Progenitor cell of endocrine pancreas (in vitro differentiated cells): ENCODE measurements at regions not wholly inside any gene's neighbourhood (a gene's known extent, or its start where the extent isn't known, plus 50 kb on each side); places are given as distances from the start of the nearest gene placed in this dataset.
"Not testable (repeated sequence)": the region's sequence is repeated elsewhere in the genome, so short reads cannot be mapped to it uniquely, and the experiment has no call there.

Experiments
- DNase-seq: peaks from one replicate; pipeline ENCODE4 v3.0.0; 2021; ENCODE audit warnings: low spot score; ENCODE audit not compliant: unreplicated experiment
- H3K27ac Mint-ChIP-seq: 2 replicates; pipeline ENCODE4 v1.8.0; 2021; ENCODE audit warnings: mild to moderate bottlenecking, moderate library complexity, mixed read lengths
- H3K27me3 Mint-ChIP-seq: 2 replicates; pipeline ENCODE4 v1.8.0; 2021; ENCODE audit warnings: mixed read lengths
- H3K36me3 Mint-ChIP-seq: 2 replicates; pipeline ENCODE4 v1.8.0; 2022; ENCODE audit warnings: mixed read lengths; ENCODE audit not compliant: insufficient read depth
- H3K4me1 Mint-ChIP-seq: 2 replicates; pipeline ENCODE4 v1.8.0; 2021; ENCODE audit warnings: low read depth, mixed read lengths
- H3K4me3 Mint-ChIP-seq: 2 replicates; pipeline ENCODE4 v1.8.0; 2021; ENCODE audit warnings: low read depth, mild to moderate bottlenecking, moderate library complexity, mixed read lengths
- H3K9me3 Mint-ChIP-seq: 2 replicates; pipeline ENCODE4 v1.8.0; 2021; ENCODE audit warnings: low read depth, mixed read lengths
- CTCF ChIP-seq: fragments of 200-600 bp; sonication (generic); IDR thresholded peaks from one replicate; pipeline ENCODE4 v1.5.0; 2021; ENCODE audit warnings: antibody characterized with exemption, mild to moderate bottlenecking; ENCODE audit not compliant: unreplicated experiment

GRCh38 chr5:32534041-32534440 is 51.3 kb upstream of the SUB1 start:
- H3K9me3 Mint-ChIP-seq, result no peaks in the 10 kb centered on the region
- no peak for DNase-seq
- no peaks in the 10 kb centered on the region for H3K36me3 Mint-ChIP-seq
- TF ChIP-seq CTCF, result no peak
- no peaks in the 10 kb centered on the region for H3K27me3 Mint-ChIP-seq
- H3K4me1 Mint-ChIP-seq, result no peaks in the 10 kb centered on the region
- H3K4me3 Mint-ChIP-seq, result no peak overlapping the region
- H3K27ac Mint-ChIP-seq, result no peak overlapping the region

GRCh38 chr5:32531885-32532520 is 53.4 kb upstream of the SUB1 start:
- Mint-ChIP-seq H3K36me3 (no peaks in the 10 kb centered on the region), H3K27me3 (no peaks in the 10 kb centered on the region), H3K4me3 (no peak overlapping the region), H3K4me1 (no peaks in the 10 kb centered on the region), H3K9me3 (no peaks in the 10 kb centered on the region), H3K27ac (no peak overlapping the region)
- no peak for TF ChIP-seq CTCF
- DNase-seq, result no peak

GRCh38 chr5:32527321-32527720 is 58.0 kb upstream of the SUB1 start:
- H3K27ac Mint-ChIP-seq, H3K27me3 Mint-ChIP-seq, H3K4me3 Mint-ChIP-seq, DNase-seq, H3K9me3 Mint-ChIP-seq, H3K36me3 Mint-ChIP-seq, H3K4me1 Mint-ChIP-seq: not testable (repeated sequence)

GRCh38 chr5:32526810-32527209 is 58.5 kb upstream of the SUB1 start:
- no peaks in the 10 kb centered on the region for H3K4me1 Mint-ChIP-seq
- no peaks in the 10 kb centered on the region for H3K9me3 Mint-ChIP-seq
- TF ChIP-seq CTCF, result no peak
- no peak overlapping the region for H3K4me3 Mint-ChIP-seq
- no peaks in the 10 kb centered on the region for H3K27me3 Mint-ChIP-seq
- DNase-seq, result no peak
- H3K36me3 Mint-ChIP-seq, result no peaks in the 10 kb centered on the region
- H3K27ac Mint-ChIP-seq, result no peak overlapping the region

GRCh38 chr5:32523625-32524024 is 61.7 kb upstream of the SUB1 start:
- Mint-ChIP-seq H3K27ac (no peak overlapping the region), H3K4me3 (no peak overlapping the region), H3K27me3 (peaks cover 3% of the 10 kb centered on the region), H3K36me3 (no peaks in the 10 kb centered on the region), H3K9me3 (no peaks in the 10 kb centered on the region), H3K4me1 (no peaks in the 10 kb centered on the region)
- no peak for TF ChIP-seq CTCF
- DNase-seq, result no peak

- no peak overlapping the region for H3K4me3 Mint-ChIP-seq
- TF ChIP-seq CTCF, result no peak
- H3K9me3 Mint-ChIP-seq, result no peaks in the 10 kb centered on the region
These were observed 62.8 kb upstream of the SUB1 start for GRCh38 chr5:32522429-32523143.

More at GRCh38 chr5:32522429-32523143, 62.8 kb upstream of the SUB1 start:
- Mint-ChIP-seq H3K4me1 (no peaks in the 10 kb centered on the region), H3K36me3 (no peaks in the 10 kb centered on the region), H3K27ac (no peak overlapping the region), H3K27me3 (peaks cover 3% of the 10 kb centered on the region)
- no peak for DNase-seq
